ENCODE measurements at regions not wholly inside any gene's neighbourhood (a gene's known extent, or its start where the extent isn't known, plus 50 kb on each side); places are given as distances from the start of the nearest gene placed in this dataset.
"Not testable (repeated sequence)": the region's sequence is repeated elsewhere in the genome, so short reads cannot be mapped to it uniquely, and the experiment has no call there.

- no peak for DNase-seq
Observed at GRCh38 chr9:3773362-3774060, 247.7 kb upstream of the RFX3 start.

GRCh38 chr9:3769646-3770045 lies 243.8 kb upstream of the RFX3 start:
- DNase-seq: no peak

GRCh38 chr9:3768712-3769457 lies 243.1 kb upstream of the RFX3 start:
- DNase-seq: no peak

- DNase-seq: no peak
Observed at GRCh38 chr9:3768286-3768685, 242.5 kb upstream of the RFX3 start.

- DNase-seq: no peak
Observed at GRCh38 chr9:3762076-3762475, 236.3 kb upstream of the RFX3 start.

DNA sequence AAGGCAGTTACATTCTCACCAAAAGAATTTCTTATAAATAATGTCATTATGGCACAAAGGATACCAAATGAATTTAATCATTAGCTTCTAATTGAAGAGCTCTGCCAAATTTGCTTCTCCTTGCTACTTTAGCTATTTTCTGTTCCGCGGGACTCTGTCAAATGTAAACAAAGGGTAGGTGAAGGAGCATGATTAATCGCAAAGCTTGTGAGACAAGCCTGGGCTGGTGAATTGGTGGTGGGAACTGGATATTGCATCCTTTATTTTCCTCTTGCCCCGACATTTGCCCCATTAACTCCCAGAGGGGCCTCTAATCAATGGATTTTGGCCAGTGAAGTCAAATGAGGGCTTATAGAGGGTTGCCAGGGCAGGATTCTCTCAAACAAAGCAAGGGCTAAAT lies 234.2 kb upstream of the RFX3 start:
- DNase-seq: no peak

GRCh38 chr9:3758816-3759576 lies 233.2 kb upstream of the RFX3 start:
- DNase-seq: no peak

DNA sequence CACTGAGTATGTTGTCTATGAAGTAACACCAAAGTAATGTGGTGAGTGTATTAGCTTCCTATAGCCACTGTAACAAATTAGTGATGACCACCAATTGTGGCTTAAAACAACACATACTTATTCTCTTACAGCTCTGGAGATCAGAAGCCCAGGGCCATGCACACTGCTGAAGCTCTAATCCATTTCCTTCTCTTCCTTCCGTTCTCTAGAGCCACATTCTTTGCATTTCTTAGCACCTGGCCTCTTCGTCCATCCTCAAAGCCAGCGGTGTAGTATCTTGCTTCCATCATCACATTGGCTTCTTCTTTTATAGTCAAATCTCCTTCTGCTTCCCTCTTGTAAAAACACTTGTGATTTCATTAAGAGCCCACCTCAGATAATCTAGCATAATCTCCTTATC lies 230.3 kb upstream of the RFX3 start:
- DNase-seq: no peak

- DNase-seq: no peak
Observed at GRCh38 chr9:3751125-3751758, 225.4 kb upstream of the RFX3 start.

- DNase-seq: no peak
Observed at GRCh38 chr9:3750321-3750720, 224.5 kb upstream of the RFX3 start.

- no peak for DNase-seq
Observed at GRCh38 chr9:3746296-3747275, 220.8 kb upstream of the RFX3 start.

- DNase-seq: no peak
Observed at GRCh38 chr9:3743901-3744413, 218.2 kb upstream of the RFX3 start.

DNA sequence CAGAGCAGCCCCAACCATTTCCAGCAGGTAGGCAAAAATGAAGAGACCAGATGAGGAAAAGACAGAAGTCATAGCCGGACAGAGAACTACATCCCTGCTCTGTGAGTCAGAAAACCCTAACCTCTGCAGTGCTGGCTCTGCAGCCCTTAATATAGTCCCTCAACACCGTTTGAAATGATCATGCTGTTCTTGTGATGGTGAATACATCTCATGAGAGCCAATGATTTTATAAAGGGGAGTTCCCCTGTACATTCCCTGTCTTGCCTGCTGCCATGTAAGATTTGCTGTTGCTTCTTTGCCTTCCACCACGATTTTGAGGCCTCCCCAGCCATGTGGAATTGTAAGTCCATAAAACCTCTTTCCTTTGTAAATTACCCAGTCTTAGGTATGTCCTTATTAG lies 216.8 kb upstream of the RFX3 start:
- DNase-seq: no peak

DNA sequence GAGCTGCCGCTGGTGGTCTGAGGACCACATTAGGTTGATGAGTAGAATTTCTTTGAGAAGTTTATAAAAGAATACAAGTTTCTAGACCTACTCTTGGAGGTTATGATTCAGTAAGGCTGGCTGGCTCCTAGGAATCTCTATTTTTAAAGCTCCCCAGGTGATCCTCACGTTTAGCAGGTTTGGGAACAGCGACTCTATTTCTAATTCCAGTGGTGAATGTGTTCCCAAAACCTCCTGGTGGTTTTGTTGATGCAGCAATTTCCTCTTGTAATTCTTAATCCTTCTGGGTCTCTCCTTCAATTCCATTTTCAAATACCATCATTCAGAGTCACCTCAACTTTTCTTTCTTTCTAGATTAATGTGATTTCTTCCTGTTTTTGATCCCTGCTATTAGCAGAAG lies 215.9 kb upstream of the RFX3 start:
- no peak for DNase-seq

DNA sequence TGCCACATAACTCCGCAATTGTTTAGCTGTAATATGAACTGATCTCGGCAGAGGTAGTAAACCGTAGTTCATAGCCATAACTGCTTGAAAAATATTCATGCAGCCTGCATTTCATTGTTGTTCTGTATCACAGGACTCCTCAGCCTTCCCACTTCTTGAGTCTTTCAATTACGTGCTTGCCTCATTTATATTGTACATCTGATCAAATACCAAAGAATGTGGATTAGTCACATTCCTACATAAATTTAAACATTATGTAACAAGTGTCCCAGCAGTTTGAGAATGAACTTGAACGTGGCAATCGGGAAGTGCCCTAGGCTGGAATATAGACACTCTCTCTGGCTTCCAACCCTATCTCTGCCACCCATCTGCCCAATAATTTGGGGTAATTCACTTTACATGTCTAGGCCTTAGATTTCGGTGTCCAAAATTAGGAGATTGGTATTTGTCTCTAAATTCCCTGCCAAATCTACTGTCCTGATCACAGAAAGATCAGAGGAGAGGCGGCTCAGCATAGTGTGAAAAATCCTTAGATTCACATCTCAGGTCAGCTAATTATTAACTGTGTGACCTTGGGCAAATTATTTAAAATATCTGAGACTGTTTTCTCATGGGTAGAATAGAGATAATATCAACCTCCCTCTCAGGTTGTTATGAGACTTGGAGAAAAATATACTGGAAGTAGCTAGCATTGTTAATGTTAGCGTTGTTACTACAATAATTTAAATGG lies 215.1 kb upstream of the RFX3 start:
- no peak for DNase-seq

- DNase-seq: no peak
Observed at GRCh38 chr9:3736161-3736560, 210.4 kb upstream of the RFX3 start.

DNA sequence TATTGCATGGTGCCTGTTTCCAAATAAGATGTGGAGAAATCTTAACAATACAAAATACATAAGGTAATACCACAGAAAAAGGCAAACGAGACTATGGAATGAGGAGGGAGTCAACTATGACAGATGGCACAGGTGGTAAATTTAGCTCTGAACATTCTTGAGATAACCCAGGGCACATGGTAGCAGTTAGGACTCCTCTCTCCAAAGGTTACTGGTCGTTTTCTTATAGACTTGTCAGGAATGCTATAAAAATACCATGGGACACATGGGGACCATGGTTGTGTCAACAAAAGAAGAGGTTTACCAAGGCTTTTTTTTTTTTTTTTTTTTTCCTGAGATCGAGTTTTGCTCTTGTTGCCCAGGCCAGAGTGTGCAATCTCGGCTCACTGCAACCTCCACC lies 209.4 kb upstream of the RFX3 start:
- no peak for DNase-seq

DNA sequence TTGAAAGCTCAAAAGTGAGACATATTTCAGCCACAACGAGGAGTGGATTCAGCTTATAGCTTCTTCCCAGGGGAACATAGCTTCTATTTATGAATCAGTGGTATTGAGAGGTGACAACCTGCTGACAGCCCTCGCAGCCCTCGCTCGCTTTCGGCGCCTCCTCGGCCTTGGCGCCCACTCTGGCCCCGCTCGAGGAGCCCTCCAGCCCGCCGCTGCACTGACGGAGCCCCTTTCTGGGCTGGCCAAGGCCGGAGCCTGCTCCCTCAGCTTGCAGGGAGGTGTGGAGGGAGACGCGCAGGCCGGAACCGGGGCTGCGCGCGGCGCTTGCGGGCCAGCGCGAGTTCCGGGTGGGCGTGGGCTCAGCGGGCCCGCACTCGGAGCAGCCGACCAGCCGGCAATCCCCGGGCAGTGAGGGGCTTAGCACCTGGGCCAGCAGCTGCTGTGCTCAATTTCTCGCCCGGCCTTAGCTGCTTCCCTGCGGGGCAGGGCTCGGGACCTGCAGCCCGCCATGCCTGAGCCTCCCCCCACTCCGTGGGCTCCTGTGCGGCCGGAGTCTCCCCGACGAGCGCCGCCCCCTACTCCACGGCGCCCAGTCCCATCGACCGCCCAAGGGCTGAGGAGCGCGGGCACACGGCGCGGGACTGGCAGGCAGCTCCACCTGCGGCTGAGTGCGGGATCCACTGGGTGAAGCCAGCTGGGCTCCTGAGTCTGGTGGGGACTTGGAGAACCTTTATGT lies 207.9 kb upstream of the RFX3 start:
- DNase-seq: not testable (repeated sequence)

DNA sequence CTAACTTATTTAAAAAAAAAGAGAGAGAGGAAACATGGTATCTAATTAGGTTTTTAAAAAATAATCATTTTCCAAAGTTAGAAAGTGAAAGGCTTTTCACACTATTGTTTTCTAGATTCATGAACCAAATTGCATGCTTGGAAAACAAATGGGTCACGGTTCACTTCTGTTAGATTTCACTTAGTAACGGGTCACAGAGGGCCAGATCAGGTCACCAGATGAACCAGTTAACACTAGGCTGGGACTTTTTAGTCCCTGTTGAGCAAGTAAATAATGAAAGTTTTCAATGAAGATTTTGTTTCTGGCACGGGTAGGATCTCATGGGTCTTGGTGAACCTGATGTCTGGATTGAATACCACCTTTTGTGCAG lies 207.2 kb upstream of the RFX3 start:
- DNase-seq: no peak
